IMR-90 (cell line): ENCODE measurements at regions not wholly inside any gene's neighbourhood (a gene's known extent, or its start where the extent isn't known, plus 50 kb on each side); places are given as distances from the start of the nearest gene placed in this dataset.

Experiments
- ATAC-seq: fragments of 200-7000 bp; cut with Tn5 transposase; 2 replicates; pipeline ENCODE4 v1.9.1; 2020; ENCODE audit warnings: low read depth, mild to moderate bottlenecking, moderate library complexity
- BruUV-seq: library from RNA; stranded (reverse); fragments of 400-500 nt; replicated peaks from 2 replicates; lab custom pipeline; 2021; lab: Mats Ljungman, UMichigan
- CTCF ChIA-PET: fragments of 300-600 bp; formaldehyde crosslinking; extraction: SDS; loops from one replicate; lab custom pipeline; 2021; ENCODE audit warnings: antibody characterized with exemption; lab: Yijun Ruan, JAX
- POLR2A ChIA-PET: fragments of 300-600 bp; sonication (Branson Sonifier 250); formaldehyde crosslinking; loops from one replicate; lab custom pipeline; 2022; ENCODE audit warnings: antibody characterized with exemption; ENCODE audit not compliant: unreplicated experiment; lab: Charles Lee
- DNase-seq: peaks from one replicate; pipeline ENCODE4 v3.0.0; 2013
- H2AFZ ChIP-seq: replicated peaks from 2 replicates; pipeline ENCODE3; 2013; ENCODE audit warnings: low read length, mild to moderate bottlenecking; ENCODE audit not compliant: poor library complexity
- H2AK5ac ChIP-seq: 2 replicates; pipeline ENCODE4 v1.6.1; 2013; ENCODE audit warnings: low read depth, low read length, inconsistent platforms
- H2AK9ac ChIP-seq: replicated peaks from 2 replicates; pipeline ENCODE3; 2013; ENCODE audit warnings: mild to moderate bottlenecking, low read depth, low read length, moderate library complexity; ENCODE audit not compliant: poor library complexity
- H2BK120ac ChIP-seq: 2 replicates; pipeline ENCODE4 v1.6.1; 2013; ENCODE audit warnings: low read depth, low read length, inconsistent platforms
- H2BK15ac ChIP-seq: 3 replicates; pipeline ENCODE4 v1.6.1; 2013; ENCODE audit warnings: low read depth, low read length, inconsistent platforms
- H2BK20ac ChIP-seq: 2 replicates; pipeline ENCODE4 v1.6.1; 2013; ENCODE audit warnings: low read depth, mild to moderate bottlenecking, inconsistent platforms, low read length, moderate library complexity
- H2BK5ac ChIP-seq: 2 replicates; pipeline ENCODE4 v1.6.1; 2013; ENCODE audit warnings: mild to moderate bottlenecking, low read depth, low read length, inconsistent platforms; ENCODE audit not compliant: poor library complexity, severe bottlenecking
- H3K14ac ChIP-seq: replicated peaks from 2 replicates; pipeline ENCODE4 v1.6.1; 2013; ENCODE audit warnings: low read depth, low read length, inconsistent platforms
- H3K18ac ChIP-seq: 2 replicates; pipeline ENCODE4 v1.6.1; 2013; ENCODE audit warnings: low read depth, low read length, control low read depth
- H3K23ac ChIP-seq: 2 replicates; pipeline ENCODE4 v1.6.1; 2013; ENCODE audit warnings: low read depth, low read length, inconsistent platforms
- H3K27ac ChIP-seq: 2 replicates; pipeline ENCODE4 v1.5.1; 2013; ENCODE audit warnings: mild to moderate bottlenecking, control low read depth, low read length; ENCODE audit not compliant: insufficient read depth
- H3K27me3 ChIP-seq: 2 replicates; pipeline ENCODE4 v1.6.1; 2013; ENCODE audit warnings: low read length; ENCODE audit not compliant: control insufficient read depth, insufficient read depth
- H3K36me3 ChIP-seq: 2 replicates; pipeline ENCODE4 v1.6.1; 2013; ENCODE audit warnings: low read length, mixed read lengths; ENCODE audit not compliant: control insufficient read depth, insufficient read depth
- H3K4ac ChIP-seq: 2 replicates; pipeline ENCODE4 v1.6.1; 2013; ENCODE audit warnings: low read depth, low read length, inconsistent platforms
- H3K4me1 ChIP-seq: 2 replicates; pipeline ENCODE4 v1.6.1; 2013; ENCODE audit warnings: low read length, mixed read lengths; ENCODE audit not compliant: control insufficient read depth, insufficient read depth
- H3K4me2 ChIP-seq: 2 replicates; pipeline ENCODE4 v1.6.1; 2013; ENCODE audit warnings: low read depth, mild to moderate bottlenecking, control low read depth, low read length, moderate library complexity
- H3K4me3 ChIP-seq: 2 replicates; pipeline ENCODE4 v1.5.1; 2013; ENCODE audit warnings: low read depth, mild to moderate bottlenecking, control low read depth, low read length, moderate library complexity; ENCODE audit not compliant: insufficient read depth
- H3K56ac ChIP-seq: 2 replicates; pipeline ENCODE4 v1.6.1; 2013; ENCODE audit warnings: low read length, inconsistent platforms; ENCODE audit not compliant: insufficient read depth; ENCODE audit errors: extremely low read depth
- H3K79me1 ChIP-seq, 2 experiments: 2 replicates each; pipeline ENCODE4 v1.6.1; 2013; ENCODE audit warnings: low read length in 2 of 2, inconsistent platforms in 1 of 2, low read depth in 1 of 2
- H3K9ac ChIP-seq: 2 replicates; pipeline ENCODE4 v1.6.1; 2013; ENCODE audit warnings: low read depth, low read length, control low read depth
- H3K9me1 ChIP-seq: 2 replicates; pipeline ENCODE4 v1.6.1; 2013; ENCODE audit warnings: low read length, inconsistent platforms; ENCODE audit not compliant: insufficient read depth
- H3K9me3 ChIP-seq: 2 replicates; pipeline ENCODE4 v1.6.1; 2013; ENCODE audit warnings: low read length; ENCODE audit not compliant: control insufficient read depth, insufficient read depth
- H4K20me1 ChIP-seq: 2 replicates; pipeline ENCODE4 v1.6.1; 2013; ENCODE audit warnings: low read length, inconsistent platforms; ENCODE audit not compliant: insufficient read depth
- H4K5ac ChIP-seq: 2 replicates; pipeline ENCODE4 v1.6.1; 2013; ENCODE audit warnings: mild to moderate bottlenecking, low read depth, low read length, control low read depth
- H4K8ac ChIP-seq, 2 experiments: 2 replicates each; pipeline ENCODE4 v1.6.1; 2013; ENCODE audit warnings: low read depth in 2 of 2, low read length in 2 of 2, control low read depth in 1 of 2, inconsistent platforms in 1 of 2
- H4K91ac ChIP-seq: 2 replicates; pipeline ENCODE4 v1.6.1; 2013; ENCODE audit warnings: low read depth, low read length, inconsistent platforms; ENCODE audit not compliant: insufficient read depth
- WGBS, 2 experiments: methylation state at CpG; one replicate each; pipeline versions ENCODE4 v1.1.5 to v1.1.7; 2013; ENCODE audit warnings: missing lambda C conversion rate in 2 of 2; ENCODE audit not compliant: insufficient read length in 1 of 2; ENCODE audit errors: extremely low coverage in 2 of 2; 5-methylcytosine and 5-hydroxymethylcytosine counted together
- dilution Hi-C: fragments of 300-500 bp; cut with HindIII; formaldehyde crosslinking; loops from one replicate; pipeline ENCODE4 v1.14.3; 2018; ENCODE audit warnings: low sequenced_read_pairs; ENCODE audit not compliant: unreplicated experiment
- in situ Hi-C: fragments of 300-500 bp; cut with MboI; formaldehyde crosslinking; loops from 3 replicates; pipeline ENCODE4 v1.14.3; 2019; ENCODE audit warnings: low sequenced_read_pairs, inconsistent platforms, mixed read lengths
- intact Hi-C: fragments of 100-400 bp; cut with micrococcal nuclease; formaldehyde crosslinking; loops from 2 replicates; pipeline ENCODE4 v1.10.0; 2022
- TF ChIP-seq, protein P1 (sequence below): conservative IDR thresholded peaks from 2 replicates; pipeline ENCODE4 v1.5.1; 2012; ENCODE audit warnings: mild to moderate bottlenecking, low read depth, low read length, improper control_type of control experiment

DNA sequence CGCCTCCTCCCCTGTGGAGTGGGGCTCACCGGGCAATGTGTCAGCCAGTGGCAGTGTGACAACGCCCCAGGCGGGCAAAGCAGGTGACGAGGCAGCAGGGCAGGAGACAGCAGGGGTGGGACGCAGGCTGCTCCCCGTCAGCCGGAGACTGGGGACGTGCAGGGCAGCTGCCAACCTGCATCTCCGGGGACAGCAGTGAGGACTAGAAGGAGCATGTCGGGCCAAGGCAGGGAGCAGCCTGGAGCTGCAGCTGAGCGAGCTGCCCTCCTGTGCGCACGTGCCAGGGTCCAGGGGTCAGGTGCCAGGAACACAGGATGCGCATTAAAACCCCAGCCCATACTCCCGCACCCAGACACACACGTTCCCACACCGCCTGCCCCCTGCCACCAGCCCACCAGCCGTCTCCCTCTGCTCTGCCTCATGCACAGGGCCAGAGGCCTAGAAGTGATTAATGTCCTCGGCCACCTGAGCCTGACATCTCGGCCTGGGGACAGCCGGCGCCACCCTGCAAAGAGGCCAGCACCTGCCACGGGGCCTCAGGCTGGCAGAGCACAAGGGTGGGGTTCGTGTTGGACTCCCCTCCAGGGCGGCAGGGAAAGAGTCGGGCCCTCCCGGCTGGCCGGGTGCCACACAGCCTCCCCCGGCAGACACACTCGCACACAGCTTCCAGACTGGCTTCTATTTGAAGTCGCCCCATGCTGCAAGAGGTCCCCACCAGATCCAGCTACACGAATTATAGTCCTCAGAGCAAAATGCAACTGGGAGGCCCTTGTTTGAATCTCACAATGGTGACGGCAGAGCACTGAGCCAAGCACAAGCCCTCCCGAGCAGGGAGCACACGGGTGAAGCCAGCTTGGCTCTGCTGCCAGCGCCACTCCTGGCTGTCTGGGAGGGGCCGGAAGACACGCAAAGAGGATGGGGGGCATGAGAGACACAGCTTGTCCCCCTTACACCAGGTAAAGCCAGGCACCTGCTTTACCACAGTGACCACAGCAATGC, 90.4 kb downstream of the RBFOX3 start:
- H2BK5ac ChIP-seq, result no peak overlapping the region
- no peak overlapping the region for H3K18ac ChIP-seq
- H3K79me1 ChIP-seq, result no peaks in the 10 kb centered on the region
- H2BK20ac ChIP-seq, result no peak overlapping the region
- H3K4me1 ChIP-seq, result no peaks in the 10 kb centered on the region
- no peak overlapping the region for H4K91ac ChIP-seq
- no TSS peak for BruUV-seq
- intact Hi-C loops, result no loop called here
- no peak overlapping the region for H2AK9ac ChIP-seq
- ChIA-PET CTCF (no interaction called here), POLR2A (no interaction called here)
- H2BK15ac ChIP-seq, result no peak overlapping the region
- no peaks in the 10 kb centered on the region for H3K9me3 ChIP-seq
- H3K27me3 ChIP-seq, result peaks cover 13% of the 10 kb centered on the region
- no peak overlapping the region for H3K56ac ChIP-seq
- H4K8ac ChIP-seq, result no peak overlapping the region
- H3K14ac ChIP-seq, result no peak overlapping the region
- H3K4ac ChIP-seq, result no peak overlapping the region
- DNase-seq, result no peak
- H2AFZ ChIP-seq, result no peak overlapping the region
- H4K5ac ChIP-seq, result no peak overlapping the region
- H4K20me1 ChIP-seq, result no peaks in the 10 kb centered on the region
- no peaks in the 10 kb centered on the region for H3K36me3 ChIP-seq
- no peak overlapping the region for H3K27ac ChIP-seq
- TF ChIP-seq, protein P1, sequence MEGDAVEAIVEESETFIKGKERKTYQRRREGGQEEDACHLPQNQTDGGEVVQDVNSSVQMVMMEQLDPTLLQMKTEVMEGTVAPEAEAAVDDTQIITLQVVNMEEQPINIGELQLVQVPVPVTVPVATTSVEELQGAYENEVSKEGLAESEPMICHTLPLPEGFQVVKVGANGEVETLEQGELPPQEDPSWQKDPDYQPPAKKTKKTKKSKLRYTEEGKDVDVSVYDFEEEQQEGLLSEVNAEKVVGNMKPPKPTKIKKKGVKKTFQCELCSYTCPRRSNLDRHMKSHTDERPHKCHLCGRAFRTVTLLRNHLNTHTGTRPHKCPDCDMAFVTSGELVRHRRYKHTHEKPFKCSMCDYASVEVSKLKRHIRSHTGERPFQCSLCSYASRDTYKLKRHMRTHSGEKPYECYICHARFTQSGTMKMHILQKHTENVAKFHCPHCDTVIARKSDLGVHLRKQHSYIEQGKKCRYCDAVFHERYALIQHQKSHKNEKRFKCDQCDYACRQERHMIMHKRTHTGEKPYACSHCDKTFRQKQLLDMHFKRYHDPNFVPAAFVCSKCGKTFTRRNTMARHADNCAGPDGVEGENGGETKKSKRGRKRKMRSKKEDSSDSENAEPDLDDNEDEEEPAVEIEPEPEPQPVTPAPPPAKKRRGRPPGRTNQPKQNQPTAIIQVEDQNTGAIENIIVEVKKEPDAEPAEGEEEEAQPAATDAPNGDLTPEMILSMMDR, result no peak
- no peak overlapping the region for H3K4me2 ChIP-seq
- 0 out of 2 replicates have a peak, but pooled peaks cover 3% of the 10 kb centered on the region for H3K9me1 ChIP-seq
- H3K23ac ChIP-seq, result no peak overlapping the region
- in situ Hi-C loops, result no loop called here
- no peak overlapping the region for H3K4me3 ChIP-seq
- H2AK5ac ChIP-seq, result no peak overlapping the region
- H3K9ac ChIP-seq, result no peak overlapping the region
- WGBS, 2 experiments, result 43% methylated on average over 18 of the region's 39 CpGs; no CpG with 5 or more reads in 1 of the 2 experiments
- ATAC-seq, result no peak
- no peak overlapping the region for H2BK120ac ChIP-seq
- dilution Hi-C loops, result no loop called here
